Esophagus (tissue), 2 donors: ENCODE measurements at regions not wholly inside any gene's neighbourhood (a gene's known extent, or its start where the extent isn't known, plus 50 kb on each side); places are given as distances from the start of the nearest gene placed in this dataset.

ENCODE experiments used
- H3K27ac ChIP-seq, 2 donors: one replicate each; pipeline ENCODE4 v1.5.1; 2013; ENCODE audit warnings: low read depth in 2 of 2, mild to moderate bottlenecking in 2 of 2, inconsistent platforms in 1 of 2, low read length in 1 of 2, moderate library complexity in 1 of 2
- H3K27me3 ChIP-seq, 2 donors: one replicate each; pipeline ENCODE4 v1.6.1; 2013; ENCODE audit warnings: low read length in 2 of 2, control low read depth in 1 of 2, mild to moderate bottlenecking in 1 of 2; ENCODE audit not compliant: insufficient read depth in 2 of 2, control insufficient read depth in 1 of 2
- H3K36me3 ChIP-seq, 2 donors: one replicate each; pipeline ENCODE4 v1.6.1; 2013; ENCODE audit warnings: low read length in 1 of 2; ENCODE audit not compliant: control insufficient read depth in 2 of 2, insufficient read depth in 2 of 2
- H3K4me1 ChIP-seq, 2 donors: one replicate each; pipeline ENCODE4 v1.6.1; 2013; ENCODE audit warnings: low read length in 1 of 2; ENCODE audit not compliant: control insufficient read depth in 2 of 2, insufficient read depth in 2 of 2
- H3K4me3 ChIP-seq, 2 donors: one replicate each; pipeline ENCODE4 v1.5.1; 2013; ENCODE audit warnings: low read length in 2 of 2, mild to moderate bottlenecking in 2 of 2, low read depth in 1 of 2, moderate library complexity in 1 of 2
- H3K9me3 ChIP-seq, 2 donors: one replicate each; pipeline ENCODE4 v1.6.1; 2013; ENCODE audit warnings: mild to moderate bottlenecking in 2 of 2, low read depth in 1 of 2, low read length in 1 of 2, moderate library complexity in 1 of 2; ENCODE audit not compliant: control insufficient read depth in 2 of 2, insufficient read depth in 1 of 2
- WGBS, 2 donors: extraction: QIAGEN DNeasy Blood & Tissue Kit; methylation state at CpG; one replicate each; pipeline ENCODE4 v1.1.7; 2013; 5-methylcytosine and 5-hydroxymethylcytosine counted together
- donor health status: healthy with polysubstance abuse.
- donor health status: Bipolar disorder and iron deficiency.

GRCh38 chr16:85386467-85387170 is 226.5 kb upstream of the GSE1 start:
- WGBS, 2 donors, result 91 to 92% methylated on average over 13 of the region's 13 CpGs
- no peak overlapping the region for H3K4me3 ChIP-seq
- H3K27me3 ChIP-seq, result no peaks in the 10 kb centered on the region
- no peak overlapping the region for H3K27ac ChIP-seq
- peaks cover 0 to 2% of the 10 kb centered on the region in 2 donors for H3K36me3 ChIP-seq
- H3K4me1 ChIP-seq, result peaks cover 5 to 41% of the 10 kb centered on the region in 2 donors
- H3K9me3 ChIP-seq, result peaks cover 0 to 3% of the 10 kb centered on the region in 2 donors

GRCh38 chr16:85387171-85387507 is 226.0 kb upstream of the GSE1 start:
- H3K27me3 ChIP-seq, result no peaks in the 10 kb centered on the region
- whole genome bisulfite sequencing, 2 donors, result 94 to 96% methylated on average over 11 of the region's 11 CpGs
- H3K9me3 ChIP-seq, result peaks cover 0 to 3% of the 10 kb centered on the region in 2 donors
- H3K4me1 ChIP-seq, result peaks cover 3 to 41% of the 10 kb centered on the region in 2 donors
- H3K4me3 ChIP-seq, result no peak overlapping the region
- no peak overlapping the region for H3K27ac ChIP-seq
- H3K36me3 ChIP-seq, result peaks cover 0 to 2% of the 10 kb centered on the region in 2 donors

- no peaks in the 10 kb centered on the region for H3K27me3 ChIP-seq
- peaks cover 0 to 1% of the 10 kb centered on the region in 2 donors for H3K9me3 ChIP-seq
- no peak overlapping the region for H3K27ac ChIP-seq
- 92 to 93% methylated on average over 2 of the region's 2 CpGs for WGBS, 2 donors
- H3K36me3 ChIP-seq, result peaks cover 0 to under 1% of the 10 kb centered on the region in 2 donors
- H3K4me1 ChIP-seq, result peaks cover 3 to 34% of the 10 kb centered on the region in 2 donors
- no peak overlapping the region for H3K4me3 ChIP-seq
Measured at GRCh38 chr16:85387731-85388295, 225.3 kb upstream of the GSE1 start.

GRCh38 chr16:85389679-85390470 is 223.2 kb upstream of the GSE1 start:
- peaks cover 3 to 21% of the 10 kb centered on the region in 2 donors for H3K4me1 ChIP-seq
- no peaks in the 10 kb centered on the region for H3K9me3 ChIP-seq
- peak overlapping the region in 1 of 2 donors; percentile 50 for H3K27ac ChIP-seq
- H3K27me3 ChIP-seq, result no peaks in the 10 kb centered on the region
- no peaks in the 10 kb centered on the region for H3K36me3 ChIP-seq
- WGBS, 2 donors, result 77 to 79% methylated on average over 19 of the region's 19 CpGs
- no peak overlapping the region for H3K4me3 ChIP-seq

DNA sequence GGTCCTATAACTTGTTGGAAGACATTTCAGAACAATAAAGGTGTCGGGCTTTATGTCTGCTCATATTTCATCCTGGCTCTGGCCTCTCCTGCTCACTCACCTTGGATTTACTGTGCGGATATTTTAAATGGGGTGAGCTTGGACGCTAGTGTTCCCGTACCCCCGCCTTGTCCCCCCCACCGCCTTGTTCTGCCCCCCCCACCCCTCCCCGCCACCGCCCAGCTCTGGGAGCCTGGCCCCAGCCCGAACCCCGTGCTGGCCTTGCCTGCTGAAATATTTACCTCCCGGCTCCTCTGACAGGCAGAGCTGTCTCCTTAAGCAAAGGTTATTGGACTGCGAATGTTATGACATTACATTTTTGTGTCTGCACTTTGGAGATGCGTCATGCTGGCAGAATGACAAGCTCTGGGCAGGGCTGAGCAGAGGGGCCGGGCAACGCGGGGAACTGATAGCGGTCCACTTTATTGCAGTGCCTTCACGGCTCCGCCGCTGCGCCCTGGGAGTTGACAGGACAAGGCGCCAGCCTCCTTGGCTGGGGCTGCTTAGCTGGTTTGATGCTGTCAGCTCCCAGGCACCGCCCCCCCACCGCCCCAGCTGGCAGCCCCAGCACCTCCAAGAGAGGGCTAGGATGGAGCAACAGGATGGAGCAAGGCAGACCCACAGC is 222.5 kb upstream of the GSE1 start:
- Histone ChIP-seq H3K4me1 (peaks cover 11 to 20% of the 10 kb centered on the region in 2 donors), H3K27ac (peak overlapping the region in 1 of 2 donors; percentile 53), H3K9me3 (no peaks in the 10 kb centered on the region), H3K4me3 (no peak overlapping the region), H3K36me3 (no peaks in the 10 kb centered on the region), H3K27me3 (no peaks in the 10 kb centered on the region)
- WGBS, 2 donors, result 38 to 48% methylated on average over 24 of the region's 24 CpGs

DNA sequence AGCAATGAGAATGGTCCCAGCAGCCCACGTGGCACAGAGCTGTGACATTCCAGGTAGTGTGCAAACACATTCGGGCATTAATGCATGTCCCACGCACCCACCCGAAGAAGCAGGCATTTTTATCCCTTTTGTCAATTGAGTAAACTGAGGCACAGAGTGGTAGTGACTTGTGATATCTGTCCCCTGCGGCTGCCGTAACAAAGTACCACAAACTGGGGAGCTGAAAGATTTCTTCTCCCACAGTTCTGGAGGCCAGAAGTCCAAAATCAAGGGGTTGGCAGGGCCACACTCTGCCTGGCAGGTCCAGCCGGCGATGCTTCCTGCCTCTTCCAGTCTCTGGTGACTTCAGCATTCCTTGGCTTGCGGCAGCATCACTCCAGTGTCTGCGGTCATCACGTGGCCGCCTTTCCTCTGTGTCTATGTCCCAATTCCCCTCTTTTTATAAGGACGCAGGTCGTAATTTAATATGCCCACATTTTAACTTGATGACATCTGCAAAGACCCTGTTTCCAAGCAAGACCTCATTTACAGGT is 221.9 kb upstream of the GSE1 start:
- Histone ChIP-seq H3K36me3 (no peaks in the 10 kb centered on the region), H3K27me3 (no peaks in the 10 kb centered on the region), H3K4me3 (no peak overlapping the region), H3K27ac (peak overlapping the region in 1 of 2 donors; percentile 53), H3K9me3 (no peaks in the 10 kb centered on the region), H3K4me1 (peaks cover 16 to 21% of the 10 kb centered on the region in 2 donors)
- 74 to 79% methylated on average over 14 of the region's 14 CpGs for whole genome bisulfite sequencing, 2 donors

DNA sequence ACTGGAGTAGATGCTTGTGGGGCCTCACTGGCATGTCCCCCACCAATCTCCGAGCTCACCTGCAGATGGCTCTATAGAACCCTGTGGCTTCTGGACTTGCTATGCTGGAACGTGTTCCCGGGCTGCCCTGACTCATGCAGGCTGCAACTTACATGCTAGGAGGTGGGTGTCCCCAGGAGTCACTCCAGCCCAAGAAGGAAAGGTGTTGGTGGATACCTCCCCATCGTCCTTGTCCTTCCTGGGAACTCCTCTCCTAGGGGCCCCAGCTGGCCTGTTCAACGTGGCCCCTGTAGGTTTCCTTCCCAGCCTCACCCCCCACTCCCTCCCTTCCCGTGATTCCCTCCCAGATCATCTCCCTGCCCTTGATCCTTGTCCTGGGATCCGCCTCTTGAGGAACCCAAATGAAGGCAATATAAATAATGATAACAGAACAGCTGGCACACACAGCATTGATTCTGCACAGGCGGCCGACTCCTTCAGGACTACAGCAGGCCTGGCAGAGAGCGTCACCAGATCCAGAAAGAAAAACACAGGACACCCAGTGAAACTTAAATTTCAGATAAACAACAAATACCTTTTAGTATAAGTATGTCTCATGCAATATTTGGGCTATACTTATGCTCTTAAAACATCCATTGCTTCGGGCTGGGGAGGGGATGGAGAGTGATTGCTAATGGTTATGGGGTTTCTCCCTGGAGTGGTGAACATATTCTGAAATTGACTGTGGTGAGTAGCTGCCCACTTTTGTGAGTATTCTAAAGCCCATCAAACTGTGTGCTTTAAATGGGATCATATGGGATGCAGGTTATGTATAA is 221.1 kb upstream of the GSE1 start:
- Histone ChIP-seq H3K27ac (no peak overlapping the region), H3K4me3 (no peak overlapping the region), H3K4me1 (peaks cover 16 to 28% of the 10 kb centered on the region in 2 donors), H3K36me3 (no peaks in the 10 kb centered on the region), H3K9me3 (no peaks in the 10 kb centered on the region), H3K27me3 (no peaks in the 10 kb centered on the region)
- WGBS, 2 donors, result 57 to 70% methylated on average over 11 of the region's 11 CpGs

DNA sequence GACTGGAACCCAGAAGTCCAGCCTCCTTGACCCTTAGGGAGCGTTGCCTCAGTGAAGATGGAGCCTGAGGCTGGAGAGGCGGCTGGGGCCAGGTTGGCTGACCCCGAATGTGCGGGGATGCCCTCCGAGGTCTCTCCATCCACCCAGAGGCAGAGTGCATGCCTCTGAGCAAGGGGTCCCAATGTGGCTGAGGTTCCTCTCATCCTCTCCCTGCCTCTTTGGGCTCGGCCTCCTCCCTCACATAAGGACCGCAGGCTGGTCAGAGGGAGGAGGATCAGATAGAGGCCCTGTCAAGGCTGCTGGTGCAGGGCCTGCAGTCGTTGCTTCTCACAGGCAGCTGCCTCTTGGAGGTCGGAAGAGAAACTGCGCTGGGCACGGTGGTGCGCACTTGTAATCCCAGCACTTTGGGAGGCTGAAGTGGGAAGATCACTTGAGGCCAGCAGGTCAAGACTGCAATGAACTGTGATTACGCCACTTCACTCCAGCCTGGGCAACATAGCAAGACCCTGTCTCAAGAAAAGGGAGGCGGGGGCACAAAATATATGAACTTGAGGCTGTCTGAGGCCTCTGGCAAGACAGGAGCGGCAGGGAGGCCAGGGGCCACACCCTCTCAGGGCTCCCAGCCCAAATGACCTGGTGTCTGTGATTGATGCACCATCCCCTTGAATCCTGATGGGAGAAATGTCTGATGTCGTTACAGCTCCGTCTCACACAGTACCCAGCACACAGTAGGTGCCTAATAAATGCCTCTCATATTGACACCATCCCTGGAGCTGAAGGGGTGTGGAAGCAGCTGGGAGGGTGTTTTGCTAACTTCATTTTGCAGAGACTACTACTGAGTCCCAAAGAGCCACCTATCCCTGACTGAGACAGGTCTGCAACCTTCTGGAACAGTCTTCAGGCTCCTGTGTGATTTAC is 220.1 kb upstream of the GSE1 start:
- H3K4me1 ChIP-seq, result peaks cover 16 to 35% of the 10 kb centered on the region in 2 donors

More for the DNA sequence above, 220.1 kb upstream of the GSE1 start:
- Histone ChIP-seq H3K4me3 (no peak overlapping the region), H3K27ac (no peak overlapping the region), H3K27me3 (no peaks in the 10 kb centered on the region), H3K36me3 (no peaks in the 10 kb centered on the region), H3K9me3 (no peaks in the 10 kb centered on the region)
- 92 to 93% methylated on average over 17 of the region's 17 CpGs for WGBS, 2 donors
